ENCODE measurements at regions not wholly inside any gene's neighbourhood (a gene's known extent, or its start where the extent isn't known, plus 50 kb on each side); places are given as distances from the start of the nearest gene placed in this dataset.

DNA sequence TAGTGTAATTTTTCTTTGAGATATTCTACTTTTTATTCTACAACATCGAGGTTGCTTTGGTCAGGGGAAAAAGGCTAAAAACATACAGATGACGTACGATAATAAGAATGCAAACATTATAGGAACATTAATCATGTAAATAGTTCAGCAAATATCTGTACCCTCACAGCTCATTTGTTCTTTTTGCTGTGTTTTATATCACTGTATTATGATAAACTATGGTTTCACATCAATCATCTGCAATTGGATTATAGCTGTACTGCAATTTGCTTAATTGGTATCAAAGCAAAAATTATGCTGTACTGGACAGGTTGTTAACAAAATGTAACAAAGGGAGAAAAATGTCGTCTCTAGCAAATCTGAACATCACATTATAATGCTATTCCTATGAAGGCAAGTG is 597.1 kb downstream of the EPHA7 start:
- DNase-seq (no peak), ATAC-seq (no peak)
- no peaks in the 10 kb centered on the region for H3K4me1 ChIP-seq
- no peaks in the 10 kb centered on the region for H3K27me3 ChIP-seq
- no peaks in the 10 kb centered on the region for H3K36me3 ChIP-seq
- H3K9me3 ChIP-seq = no peaks in the 10 kb centered on the region
- intact Hi-C loops (cut with DNase I) = no loop called here
- no peak overlapping the region for H3K27ac ChIP-seq
- 62 to 83% (median 78%) methylated on average over 4 of the region's 4 CpGs for WGBS, 4 donors
- no peak overlapping the region for H3K4me3 ChIP-seq
- TF ChIP-seq, protein P1, sequence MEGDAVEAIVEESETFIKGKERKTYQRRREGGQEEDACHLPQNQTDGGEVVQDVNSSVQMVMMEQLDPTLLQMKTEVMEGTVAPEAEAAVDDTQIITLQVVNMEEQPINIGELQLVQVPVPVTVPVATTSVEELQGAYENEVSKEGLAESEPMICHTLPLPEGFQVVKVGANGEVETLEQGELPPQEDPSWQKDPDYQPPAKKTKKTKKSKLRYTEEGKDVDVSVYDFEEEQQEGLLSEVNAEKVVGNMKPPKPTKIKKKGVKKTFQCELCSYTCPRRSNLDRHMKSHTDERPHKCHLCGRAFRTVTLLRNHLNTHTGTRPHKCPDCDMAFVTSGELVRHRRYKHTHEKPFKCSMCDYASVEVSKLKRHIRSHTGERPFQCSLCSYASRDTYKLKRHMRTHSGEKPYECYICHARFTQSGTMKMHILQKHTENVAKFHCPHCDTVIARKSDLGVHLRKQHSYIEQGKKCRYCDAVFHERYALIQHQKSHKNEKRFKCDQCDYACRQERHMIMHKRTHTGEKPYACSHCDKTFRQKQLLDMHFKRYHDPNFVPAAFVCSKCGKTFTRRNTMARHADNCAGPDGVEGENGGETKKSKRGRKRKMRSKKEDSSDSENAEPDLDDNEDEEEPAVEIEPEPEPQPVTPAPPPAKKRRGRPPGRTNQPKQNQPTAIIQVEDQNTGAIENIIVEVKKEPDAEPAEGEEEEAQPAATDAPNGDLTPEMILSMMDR (IDR thresholded peaks at IDR 0.05) = no peak
- TF ChIP-seq POLR2A (IDR thresholded peaks at IDR 0.05) = no peak

DNA sequence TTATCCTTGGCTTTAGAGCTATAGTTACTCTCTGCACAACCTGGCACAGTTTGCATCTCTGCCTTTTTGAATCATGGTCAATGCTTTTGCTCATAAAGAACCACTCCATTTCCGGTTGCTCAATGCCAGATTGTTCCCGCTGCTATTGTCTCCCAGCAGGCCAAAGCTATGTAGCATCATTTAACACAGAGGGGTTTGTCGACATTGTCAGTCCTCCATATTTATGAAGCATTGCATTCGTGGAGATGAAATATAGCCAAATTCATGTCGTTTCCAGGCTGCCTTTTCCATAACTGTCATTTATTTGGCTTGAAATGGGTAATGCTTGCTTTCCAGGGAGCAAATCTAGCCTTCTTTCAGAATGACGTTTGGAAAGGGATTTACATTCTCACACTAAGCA is 598.8 kb downstream of the EPHA7 start:
- Histone ChIP-seq H3K27me3 (no peaks in the 10 kb centered on the region), H3K4me3 (no peak overlapping the region), H3K4me1 (no peaks in the 10 kb centered on the region), H3K27ac (no peak overlapping the region), H3K36me3 (no peaks in the 10 kb centered on the region), H3K9me3 (peaks cover 0 to 6% (median 0%) of the 10 kb centered on the region in 12 donors)
- DNase-seq (no peak), ATAC-seq (no peak)
- WGBS, 4 donors = 68 to 78% (median 71%) methylated on average over 6 of the region's 6 CpGs
- intact Hi-C loops (cut with DNase I) = no loop called here
- TF ChIP-seq, protein P1 (IDR thresholded peaks at IDR 0.05) = no peak
- no peak for TF ChIP-seq POLR2A (IDR thresholded peaks at IDR 0.05)

DNA sequence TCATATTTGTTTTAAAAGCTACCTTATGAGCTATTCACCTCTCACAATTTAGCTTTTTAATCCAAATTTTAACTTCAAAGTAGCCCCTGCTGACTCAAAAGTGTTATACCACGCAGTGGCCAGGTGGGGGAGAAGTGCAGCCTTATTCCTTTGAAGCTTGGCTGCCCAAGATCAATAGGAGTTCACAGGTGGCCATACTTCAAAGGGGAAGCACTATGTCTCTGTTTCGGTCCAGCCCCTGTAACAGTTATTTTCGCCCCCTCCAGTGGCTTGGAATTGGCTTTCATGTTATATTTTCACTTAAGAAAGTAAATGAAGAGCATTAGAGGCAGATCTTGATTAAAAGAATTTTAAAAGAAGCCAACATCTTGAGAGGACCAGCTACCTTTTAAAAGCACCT is 608.4 kb downstream of the EPHA7 start:
- intact Hi-C loops (cut with DNase I) = loop anchor here in 4 of 10 donors (5.0 to 10.0 kb wide), 2 partner anchors 611 to 614 kb away; no protein-coding TSS in a partner anchor
- no peak overlapping the region for H3K27ac ChIP-seq
- TF ChIP-seq, protein P1 (IDR thresholded peaks at IDR 0.05) = peak in 11 of 12 donors; percentile 15 to 55 (median 34)
- no peak for TF ChIP-seq POLR2A (IDR thresholded peaks at IDR 0.05)
- ATAC-seq = peak in 1 of 4 donors; percentile 50
- no peaks in the 10 kb centered on the region for H3K4me1 ChIP-seq
- H3K4me3 ChIP-seq = no peak overlapping the region
- WGBS, 4 donors = 13 to 25% (median 18%) methylated on average over 3 of the region's 3 CpGs
- H3K36me3 ChIP-seq = no peaks in the 10 kb centered on the region
- no peak for DNase-seq
- H3K9me3 ChIP-seq = peaks cover 0 to under 1% (median 0%) of the 10 kb centered on the region in 12 donors
- H3K27me3 ChIP-seq = no peaks in the 10 kb centered on the region

DNA sequence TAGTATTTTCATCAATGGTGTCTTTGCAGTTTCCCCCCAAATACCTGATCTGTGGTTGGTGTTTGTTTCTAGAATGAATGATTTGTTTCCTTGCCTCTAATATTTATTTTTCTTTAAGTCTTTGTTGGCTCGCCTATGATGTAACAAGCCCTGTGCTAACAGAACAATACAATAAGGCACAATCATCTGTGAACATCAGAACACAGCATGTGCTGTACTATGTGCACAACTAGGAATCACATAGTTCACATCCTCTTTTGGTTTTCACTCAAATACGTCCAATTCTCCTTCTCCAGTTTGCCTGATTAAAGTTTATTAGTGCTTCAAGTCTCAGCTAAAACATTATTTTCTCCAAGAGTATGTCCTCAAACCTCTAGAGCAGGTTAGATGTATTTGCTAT is 613.1 kb downstream of the EPHA7 start:
- no peak for TF ChIP-seq POLR2A (IDR thresholded peaks at IDR 0.05)
- TF ChIP-seq, protein P1 (IDR thresholded peaks at IDR 0.05) = no peak
- intact Hi-C loops (cut with DNase I) = no loop called here
- 55 to 71% (median 67%) methylated on average over 2 of the region's 2 CpGs for WGBS, 4 donors

More for the DNA sequence above, 613.1 kb downstream of the EPHA7 start:
- H3K36me3 ChIP-seq = no peaks in the 10 kb centered on the region
- no peaks in the 10 kb centered on the region for H3K9me3 ChIP-seq
- no peak for DNase-seq
- no peaks in the 10 kb centered on the region for H3K4me1 ChIP-seq
- no peak overlapping the region for H3K4me3 ChIP-seq
- ATAC-seq = no peak
- no peaks in the 10 kb centered on the region for H3K27me3 ChIP-seq
- H3K27ac ChIP-seq = no peak overlapping the region
